ENCODE measurements at regions not wholly inside any gene's neighbourhood (a gene's known extent, or its start where the extent isn't known, plus 50 kb on each side); places are given as distances from the start of the nearest gene placed in this dataset.

GRCh38 chr12:3945671-3946070 lies 72.5 kb upstream of the PARP11 start:
- TF ChIP-seq REST (IDR thresholded peaks at IDR 0.05; ENCODE audit: borderline replicate concordance) (no peak), MXI1 (conservative IDR thresholded peaks at IDR 0.05; ENCODE audit: poor library complexity, severe bottlenecking) (no peak), SMC3 (conservative IDR thresholded peaks at IDR 0.05; ENCODE audit: poor library complexity) (no peak), POLR2AphosphoS5 (IDR thresholded peaks at IDR 0.05) (no peak)
- TF ChIP-seq, protein P1, sequence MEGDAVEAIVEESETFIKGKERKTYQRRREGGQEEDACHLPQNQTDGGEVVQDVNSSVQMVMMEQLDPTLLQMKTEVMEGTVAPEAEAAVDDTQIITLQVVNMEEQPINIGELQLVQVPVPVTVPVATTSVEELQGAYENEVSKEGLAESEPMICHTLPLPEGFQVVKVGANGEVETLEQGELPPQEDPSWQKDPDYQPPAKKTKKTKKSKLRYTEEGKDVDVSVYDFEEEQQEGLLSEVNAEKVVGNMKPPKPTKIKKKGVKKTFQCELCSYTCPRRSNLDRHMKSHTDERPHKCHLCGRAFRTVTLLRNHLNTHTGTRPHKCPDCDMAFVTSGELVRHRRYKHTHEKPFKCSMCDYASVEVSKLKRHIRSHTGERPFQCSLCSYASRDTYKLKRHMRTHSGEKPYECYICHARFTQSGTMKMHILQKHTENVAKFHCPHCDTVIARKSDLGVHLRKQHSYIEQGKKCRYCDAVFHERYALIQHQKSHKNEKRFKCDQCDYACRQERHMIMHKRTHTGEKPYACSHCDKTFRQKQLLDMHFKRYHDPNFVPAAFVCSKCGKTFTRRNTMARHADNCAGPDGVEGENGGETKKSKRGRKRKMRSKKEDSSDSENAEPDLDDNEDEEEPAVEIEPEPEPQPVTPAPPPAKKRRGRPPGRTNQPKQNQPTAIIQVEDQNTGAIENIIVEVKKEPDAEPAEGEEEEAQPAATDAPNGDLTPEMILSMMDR (IDR thresholded peaks at IDR 0.05; ENCODE audit: poor library complexity, severe bottlenecking): no peak
